ENCODE measurements at regions not wholly inside any gene's neighbourhood (a gene's known extent, or its start where the extent isn't known, plus 50 kb on each side); places are given as distances from the start of the nearest gene placed in this dataset.
A peak's percentile ranks its signal among the peaks of the same experiment; 100 is the strongest.

DNA sequence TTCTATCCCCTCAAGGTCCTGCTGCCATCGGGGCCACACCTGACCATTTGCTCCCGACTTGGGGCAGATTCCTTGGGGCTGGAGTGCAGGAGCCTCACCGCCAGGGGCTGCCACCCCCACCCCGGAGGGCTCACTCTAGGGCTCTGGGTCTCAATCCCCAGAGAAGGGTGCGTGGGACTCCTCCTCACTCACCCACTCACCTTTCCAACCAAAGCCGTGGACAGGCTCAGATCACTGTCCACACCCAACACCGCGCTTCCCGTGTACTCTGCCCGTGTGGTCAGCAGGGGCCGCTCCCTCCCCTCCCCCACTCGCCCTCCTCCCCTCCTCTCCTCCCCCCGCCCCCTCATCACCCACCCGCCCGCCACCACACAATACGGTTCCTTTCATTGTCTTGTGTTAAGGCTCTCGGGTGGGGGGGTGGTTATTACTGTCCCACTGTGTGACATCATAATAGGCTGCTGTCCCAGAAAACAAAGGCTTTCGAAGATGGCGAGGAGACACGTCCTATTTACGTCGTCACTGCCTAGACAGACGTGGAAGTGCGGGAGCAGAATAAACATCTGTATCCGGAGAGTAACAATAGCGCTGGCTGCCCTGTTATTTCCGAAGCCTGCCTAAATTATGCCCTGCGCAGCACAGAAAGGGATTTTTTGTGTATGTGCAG, 85.8 kb downstream of the YTHDF1 start:
- H3K4me3 ChIP-seq = no peak overlapping the region
- no peaks in the 10 kb centered on the region for H3K9me3 ChIP-seq
- H3K27me3 ChIP-seq = no peaks in the 10 kb centered on the region
- peak in 1 of 2 donors; percentile 22 for DNase-seq (ENCODE audit: low spot score in 2 of 2)
- no peaks in the 10 kb centered on the region for H3K4me1 ChIP-seq
- H3K36me3 ChIP-seq = no peaks in the 10 kb centered on the region
- no peak overlapping the region for H3K27ac ChIP-seq
- intact Hi-C loops (cut with DNase I) = no loop called here
- TF ChIP-seq, protein P1, sequence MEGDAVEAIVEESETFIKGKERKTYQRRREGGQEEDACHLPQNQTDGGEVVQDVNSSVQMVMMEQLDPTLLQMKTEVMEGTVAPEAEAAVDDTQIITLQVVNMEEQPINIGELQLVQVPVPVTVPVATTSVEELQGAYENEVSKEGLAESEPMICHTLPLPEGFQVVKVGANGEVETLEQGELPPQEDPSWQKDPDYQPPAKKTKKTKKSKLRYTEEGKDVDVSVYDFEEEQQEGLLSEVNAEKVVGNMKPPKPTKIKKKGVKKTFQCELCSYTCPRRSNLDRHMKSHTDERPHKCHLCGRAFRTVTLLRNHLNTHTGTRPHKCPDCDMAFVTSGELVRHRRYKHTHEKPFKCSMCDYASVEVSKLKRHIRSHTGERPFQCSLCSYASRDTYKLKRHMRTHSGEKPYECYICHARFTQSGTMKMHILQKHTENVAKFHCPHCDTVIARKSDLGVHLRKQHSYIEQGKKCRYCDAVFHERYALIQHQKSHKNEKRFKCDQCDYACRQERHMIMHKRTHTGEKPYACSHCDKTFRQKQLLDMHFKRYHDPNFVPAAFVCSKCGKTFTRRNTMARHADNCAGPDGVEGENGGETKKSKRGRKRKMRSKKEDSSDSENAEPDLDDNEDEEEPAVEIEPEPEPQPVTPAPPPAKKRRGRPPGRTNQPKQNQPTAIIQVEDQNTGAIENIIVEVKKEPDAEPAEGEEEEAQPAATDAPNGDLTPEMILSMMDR (IDR thresholded peaks at IDR 0.05) = no peak

DNA sequence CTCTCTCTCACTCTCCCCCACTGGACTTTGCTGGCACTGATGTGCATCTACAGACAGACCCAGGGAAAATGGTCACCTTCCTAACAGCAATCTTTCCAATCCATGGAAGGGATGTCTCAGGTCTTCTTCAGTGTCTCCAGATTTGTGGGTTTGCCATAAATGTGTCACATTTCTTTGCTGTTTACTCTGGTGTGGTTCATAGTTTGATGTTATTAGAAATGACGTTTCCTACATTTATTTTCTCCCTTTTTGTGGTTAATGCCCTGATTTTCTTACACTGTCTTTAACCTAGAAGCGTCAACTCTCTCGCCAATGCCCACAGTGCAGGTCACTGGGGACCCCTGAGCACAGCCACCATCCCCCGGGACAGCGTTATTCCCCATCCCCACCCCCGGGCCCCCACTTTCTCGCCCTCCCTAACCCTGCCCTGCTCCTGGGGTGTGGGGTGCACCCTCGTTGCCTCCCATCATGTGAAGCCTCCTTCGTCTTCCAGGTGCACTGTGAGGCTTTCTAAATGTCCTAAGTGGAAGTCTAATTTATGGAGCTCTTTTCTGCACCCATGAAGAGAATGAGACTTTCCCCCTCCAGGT, 86.5 kb downstream of the YTHDF1 start:
- H3K4me1 ChIP-seq = no peaks in the 10 kb centered on the region
- no peaks in the 10 kb centered on the region for H3K9me3 ChIP-seq
- H3K36me3 ChIP-seq = no peaks in the 10 kb centered on the region
- TF ChIP-seq, protein P1 (IDR thresholded peaks at IDR 0.05) = no peak
- H3K27ac ChIP-seq = no peak overlapping the region
- intact Hi-C loops (cut with DNase I) = no loop called here
- H3K4me3 ChIP-seq = no peak overlapping the region
- H3K27me3 ChIP-seq = no peaks in the 10 kb centered on the region
- DNase-seq (ENCODE audit: low spot score in 2 of 2) = peak in 1 of 2 donors; percentile 40

DNA sequence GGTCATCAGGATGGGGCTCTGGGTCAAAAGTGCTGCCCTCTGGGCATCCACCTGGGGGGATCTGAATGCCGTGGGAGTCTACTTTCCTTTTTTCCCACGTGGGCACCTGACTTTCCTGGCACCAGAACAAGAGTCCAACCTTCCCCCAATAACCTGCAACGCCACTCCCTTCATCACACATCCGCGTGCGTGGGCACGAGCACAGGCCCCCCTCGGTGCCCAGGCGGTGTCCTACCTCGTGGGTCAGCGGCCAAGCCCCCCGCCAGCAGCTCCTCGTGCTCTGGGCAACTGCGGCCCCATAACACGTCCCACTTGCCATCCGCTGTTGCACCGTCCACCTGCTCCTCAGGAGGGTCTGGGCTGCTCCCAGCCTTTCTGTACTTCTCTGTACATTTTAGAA, 87.0 kb downstream of the YTHDF1 start:
- intact Hi-C loops (cut with DNase I) = no loop called here
- H3K4me3 ChIP-seq = no peak overlapping the region
- no peak overlapping the region for H3K27ac ChIP-seq
- TF ChIP-seq, protein P1 (IDR thresholded peaks at IDR 0.05) = no peak
- peak in 1 of 2 donors; percentile 51 for DNase-seq (ENCODE audit: low spot score in 2 of 2)
- no peaks in the 10 kb centered on the region for H3K9me3 ChIP-seq
- no peaks in the 10 kb centered on the region for H3K4me1 ChIP-seq
- H3K36me3 ChIP-seq = no peaks in the 10 kb centered on the region
- H3K27me3 ChIP-seq = no peaks in the 10 kb centered on the region

DNA sequence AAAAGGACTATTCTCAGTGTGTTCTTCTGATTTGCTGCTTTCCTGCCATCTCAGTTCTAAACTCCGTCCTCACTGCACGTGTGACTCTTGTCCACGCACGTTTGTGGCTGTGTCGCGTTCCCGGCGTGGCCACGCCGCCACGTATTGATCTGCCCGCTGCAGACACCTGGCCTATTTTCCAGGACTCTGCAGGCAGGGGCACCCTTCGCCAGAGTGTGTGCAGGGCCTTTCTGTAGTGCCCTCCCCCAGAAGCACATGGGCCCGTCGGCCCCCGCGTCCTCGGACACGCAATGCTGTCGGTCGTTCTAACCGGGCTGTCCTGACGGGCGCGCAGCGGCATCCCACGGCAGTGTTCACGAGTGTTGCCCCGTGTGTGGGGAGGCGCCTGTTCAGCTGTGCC, 87.6 kb downstream of the YTHDF1 start:
- Histone ChIP-seq H3K27me3 (no peaks in the 10 kb centered on the region), H3K9me3 (no peaks in the 10 kb centered on the region), H3K36me3 (no peaks in the 10 kb centered on the region), H3K4me1 (no peaks in the 10 kb centered on the region), H3K27ac (no peak overlapping the region), H3K4me3 (no peak overlapping the region)
- intact Hi-C loops (cut with DNase I) = no loop called here
- peak in 1 of 2 donors; percentile 59 for DNase-seq (ENCODE audit: low spot score in 2 of 2)
- TF ChIP-seq, protein P1 (IDR thresholded peaks at IDR 0.05) = no peak

DNA sequence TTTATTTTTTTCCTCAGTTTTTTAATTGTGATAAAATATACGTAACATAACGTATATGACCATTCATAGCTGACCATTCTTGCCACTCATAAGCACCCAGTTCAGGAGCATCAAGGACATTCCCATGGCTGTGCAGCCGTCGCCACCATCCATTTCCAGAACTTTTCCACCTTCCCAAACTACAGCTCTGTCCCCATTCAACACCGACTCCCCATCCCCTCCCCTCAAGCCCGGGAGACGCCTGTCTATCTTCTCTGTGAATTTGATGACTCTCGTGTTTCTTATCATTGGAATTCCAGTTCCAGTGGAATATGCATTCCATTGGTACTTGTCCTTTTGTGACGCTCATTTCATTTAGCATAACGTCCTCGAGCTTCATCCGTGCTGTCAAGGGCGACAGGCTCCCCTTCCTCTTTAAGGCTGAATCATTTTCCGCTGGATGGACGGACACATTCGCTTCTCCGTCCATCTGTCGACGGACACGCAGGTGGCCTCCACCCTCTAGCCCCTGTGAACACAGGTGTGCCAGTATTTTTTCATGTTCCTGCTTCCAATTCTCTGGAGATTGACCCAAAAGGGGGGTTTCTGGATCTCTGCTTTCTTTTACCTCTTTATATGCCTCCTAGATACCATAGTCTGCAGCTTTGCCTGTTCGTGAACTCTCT, 88.1 kb downstream of the YTHDF1 start:
- TF ChIP-seq, protein P1 (IDR thresholded peaks at IDR 0.05) = no peak
- Histone ChIP-seq H3K9me3 (no peaks in the 10 kb centered on the region), H3K27me3 (no peaks in the 10 kb centered on the region), H3K27ac (no peak overlapping the region), H3K4me3 (no peak overlapping the region), H3K36me3 (no peaks in the 10 kb centered on the region), H3K4me1 (no peaks in the 10 kb centered on the region)
- intact Hi-C loops (cut with DNase I) = no loop called here
- peak in 1 of 2 donors; percentile 11 for DNase-seq (ENCODE audit: low spot score in 2 of 2)
